ENCODE measurements at regions not wholly inside any gene's neighbourhood (a gene's known extent, or its start where the extent isn't known, plus 50 kb on each side); places are given as distances from the start of the nearest gene placed in this dataset.

- TF ChIP-seq CTCF (conservative IDR thresholded peaks at IDR 0.05; ENCODE audit: low read length) (no peak), EZH2phosphoT487 (IDR thresholded peaks at IDR 0.05; ENCODE audit: borderline replicate concordance) (no peak)
Measured at GRCh38 chr15:81987628-81988027, 58.2 kb downstream of the MEX3B start.

Data from Loucy (cell line).